Islet of Langerhans (tissue), 1 donor: ENCODE measurements at regions not wholly inside any gene's neighbourhood (a gene's known extent, or its start where the extent isn't known, plus 50 kb on each side); places are given as distances from the start of the nearest gene placed in this dataset.

Source experiments
- FAIRE-seq: peaks from one replicate; lab custom pipeline; 2011; peaks lifted over from hg19 to GRCh38; lab: Jason Lieb, UNC

- FAIRE-seq: no peak
These were observed 345.8 kb downstream of the BRD1 start for GRCh38 chr22:49481659-49482399.

- no peak for FAIRE-seq
These were observed 346.6 kb downstream of the BRD1 start for GRCh38 chr22:49480896-49481658.

- FAIRE-seq: no peak
These were observed 347.3 kb downstream of the BRD1 start for GRCh38 chr22:49480331-49480730.

GRCh38 chr22:49479566-49479965 is 348.1 kb downstream of the BRD1 start:
- FAIRE-seq: no peak

GRCh38 chr22:49476800-49477400 is 350.8 kb downstream of the BRD1 start:
- FAIRE-seq: no peak

- no peak for FAIRE-seq
These were observed 351.5 kb downstream of the BRD1 start for GRCh38 chr22:49476176-49476575.

- FAIRE-seq: no peak
These were observed 352.4 kb downstream of the BRD1 start for GRCh38 chr22:49475253-49475652.

- FAIRE-seq: no peak
These were observed 354.4 kb downstream of the BRD1 start for GRCh38 chr22:49473286-49473685.

- FAIRE-seq: no peak
These were observed 356.8 kb downstream of the BRD1 start for GRCh38 chr22:49470741-49471503.

GRCh38 chr22:49469896-49470740 is 357.6 kb downstream of the BRD1 start:
- no peak for FAIRE-seq

- no peak for FAIRE-seq
These were observed 359.0 kb downstream of the BRD1 start for GRCh38 chr22:49468487-49469198.

- FAIRE-seq: no peak
These were observed 360.6 kb downstream of the BRD1 start for GRCh38 chr22:49466878-49467595.

- no peak for FAIRE-seq
These were observed 363.6 kb downstream of the BRD1 start for GRCh38 chr22:49464037-49464436.

GRCh38 chr22:49462795-49463194 is 364.9 kb downstream of the BRD1 start:
- FAIRE-seq: no peak

- FAIRE-seq: no peak
These were observed 365.4 kb downstream of the BRD1 start for GRCh38 chr22:49462291-49462690.

GRCh38 chr22:49461674-49462073 is 366.0 kb downstream of the BRD1 start:
- FAIRE-seq: no peak

GRCh38 chr22:49460592-49461281 is 366.9 kb downstream of the BRD1 start:
- no peak for FAIRE-seq

GRCh38 chr22:49460091-49460490 is 367.6 kb downstream of the BRD1 start:
- FAIRE-seq: no peak

- no peak for FAIRE-seq
These were observed 369.0 kb downstream of the BRD1 start for GRCh38 chr22:49458708-49459099.
